DMS79 treated with DMSO at 0.1 percent for 48 hours (cell line): ENCODE measurements at regions not wholly inside any gene's neighbourhood (a gene's known extent, or its start where the extent isn't known, plus 50 kb on each side); places are given as distances from the start of the nearest gene placed in this dataset.

Source experiments
- DNase-seq: peaks from one replicate; lab custom pipeline; 2025; lab: John Stamatoyannopoulos, UW

DNA sequence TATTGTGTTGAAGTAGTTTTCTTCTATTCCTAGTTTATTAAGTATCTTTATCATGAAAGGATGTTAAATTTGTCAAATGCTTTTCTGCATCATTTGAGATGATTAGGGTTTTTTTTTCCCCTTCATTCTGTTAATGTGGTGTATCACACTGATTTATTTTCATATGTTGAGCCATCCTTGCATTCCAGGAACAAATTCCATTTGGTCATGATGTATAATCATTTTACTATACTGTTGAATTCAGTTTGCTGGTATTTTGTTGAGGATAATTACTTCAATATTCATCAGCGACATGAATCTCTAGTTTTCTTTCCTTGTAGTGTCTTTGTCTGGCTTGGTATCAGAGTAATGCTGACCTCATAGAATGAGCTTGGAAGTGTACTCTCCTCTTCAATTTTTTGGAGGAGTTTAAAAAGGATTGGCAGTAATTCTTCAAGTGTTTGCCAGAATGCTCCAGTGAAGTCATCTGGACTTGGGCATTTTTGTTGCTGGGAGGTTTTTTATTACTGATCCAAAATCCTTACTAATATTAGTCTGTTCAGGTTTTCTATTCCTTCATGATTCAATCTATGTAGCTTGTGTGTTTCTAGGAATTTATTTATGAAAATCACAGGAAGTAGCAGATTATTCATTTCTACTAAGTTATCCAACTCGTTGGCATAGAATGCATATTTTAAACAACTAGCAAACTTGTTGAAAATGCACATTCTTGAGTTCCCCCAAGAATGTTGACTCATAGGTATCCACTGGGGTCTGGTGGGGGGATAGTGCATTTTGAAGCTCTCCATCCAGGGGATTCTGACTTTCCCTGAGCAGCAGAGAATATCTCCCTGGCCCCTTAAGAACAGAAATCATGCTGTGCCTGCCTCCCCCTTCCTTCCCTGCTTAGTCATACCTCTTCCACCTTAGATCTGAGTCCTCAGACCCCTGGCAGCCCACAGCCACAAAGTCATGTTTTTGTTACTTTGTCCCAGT is 187.1 kb downstream of the BMP7 start:
- DNase-seq, result no peak

DNA sequence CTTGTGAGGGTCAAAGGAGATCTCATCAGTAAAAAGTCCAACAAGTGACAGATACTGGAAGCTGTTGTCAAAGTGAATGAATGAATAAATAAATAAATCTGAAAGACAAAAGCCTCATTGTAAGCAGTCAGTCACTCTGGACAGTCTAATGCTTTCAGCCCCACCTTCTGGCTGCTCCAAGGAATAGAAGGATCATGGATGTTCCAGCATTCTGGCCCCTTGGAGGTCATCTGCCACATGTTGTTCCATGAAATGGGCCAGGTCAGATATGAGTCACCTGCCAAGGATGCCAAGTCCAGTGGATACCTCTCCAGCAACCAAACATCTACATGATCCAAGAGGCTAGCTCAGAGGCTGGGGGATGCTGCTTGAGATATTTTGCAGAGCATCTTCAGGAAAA is 185.6 kb downstream of the BMP7 start:
- no peak for DNase-seq

DNA sequence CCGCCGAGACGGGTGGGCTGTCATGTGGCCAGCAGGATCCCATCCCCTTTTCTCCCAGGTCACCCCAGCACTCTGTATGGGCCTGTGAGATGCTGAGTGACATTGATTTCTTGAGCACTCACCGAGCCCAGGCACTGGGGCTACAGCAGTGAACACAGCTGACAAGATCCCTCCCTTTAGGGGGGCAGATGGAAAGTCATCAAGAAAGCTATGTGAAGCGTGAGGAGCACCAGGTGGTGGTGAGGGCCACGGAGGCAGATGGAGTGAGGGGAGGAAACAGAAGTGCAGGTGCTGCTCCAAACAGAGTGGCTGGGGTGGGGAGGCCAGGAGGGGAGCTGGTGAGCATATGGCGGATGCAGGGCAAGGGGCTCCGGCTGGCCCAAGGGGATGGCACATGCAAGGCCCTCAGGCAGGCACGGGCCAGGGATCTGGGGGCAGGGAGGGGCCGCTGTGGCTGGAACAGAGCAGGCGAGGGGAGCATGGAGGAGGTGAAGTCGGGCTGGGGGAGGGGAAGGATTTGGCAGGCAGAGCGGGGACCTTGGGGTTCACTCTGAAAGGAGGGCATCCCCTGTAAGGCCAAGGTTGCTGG is 184.0 kb downstream of the BMP7 start:
- no peak for DNase-seq

DNA sequence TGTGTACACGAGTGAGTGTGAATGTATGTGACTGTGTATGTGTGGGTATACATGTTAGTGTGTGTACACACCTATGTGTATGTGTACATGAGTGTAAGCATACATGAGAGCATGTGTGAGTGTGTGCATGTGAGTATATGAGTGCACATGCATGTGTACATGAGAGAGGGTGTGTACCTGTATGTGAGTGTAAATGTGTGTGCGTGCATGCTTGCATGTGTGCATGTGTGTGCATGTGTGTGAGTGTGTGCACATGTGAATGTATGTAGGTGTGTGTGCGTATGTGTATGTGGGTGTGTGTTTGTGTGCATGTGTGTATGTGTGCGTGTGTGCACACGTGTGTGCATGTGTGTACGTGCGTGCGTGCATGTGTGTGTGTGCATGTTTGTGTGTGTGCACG is 183.4 kb downstream of the BMP7 start:
- no peak for DNase-seq

DNA sequence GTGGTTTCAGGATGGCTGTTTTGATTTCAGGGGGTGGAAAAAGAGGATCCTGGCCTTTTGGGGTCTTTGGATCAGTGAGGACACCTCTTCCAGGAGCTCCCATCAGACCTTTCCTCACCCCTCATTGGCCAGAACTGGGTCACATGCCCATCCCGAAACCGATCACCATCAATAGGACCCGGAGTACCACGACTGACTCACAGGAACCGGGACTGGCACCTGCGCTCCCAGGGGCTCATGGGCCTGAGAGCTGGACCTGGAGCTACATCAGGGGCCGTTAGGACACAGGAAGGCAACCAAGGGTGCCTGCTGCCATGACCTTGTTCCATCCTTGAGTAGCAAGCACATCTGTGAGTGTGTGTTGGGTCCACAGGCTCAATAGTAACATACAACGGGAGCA is 180.4 kb downstream of the BMP7 start:
- no peak for DNase-seq

DNA sequence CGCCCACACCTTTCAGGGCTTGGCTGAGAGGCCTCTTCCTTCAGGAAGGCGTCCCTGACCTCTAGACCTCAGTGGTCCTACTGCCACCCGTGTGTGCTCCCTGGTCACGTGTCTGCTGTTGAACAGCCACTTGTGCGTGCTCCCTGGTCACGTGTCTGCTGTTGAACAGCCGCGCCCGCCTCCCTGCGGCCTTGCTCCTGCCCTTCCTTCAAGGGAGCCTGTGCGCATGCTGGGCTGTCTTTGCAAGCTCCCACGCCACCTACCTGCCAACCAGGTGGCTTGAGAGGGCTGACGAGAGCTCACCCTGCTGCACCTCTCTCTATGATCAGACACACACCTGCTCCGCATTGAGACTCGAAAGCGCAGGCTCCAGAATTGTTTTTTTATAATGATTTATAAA is 179.3 kb downstream of the BMP7 start:
- peak; percentile 51 for DNase-seq

DNA sequence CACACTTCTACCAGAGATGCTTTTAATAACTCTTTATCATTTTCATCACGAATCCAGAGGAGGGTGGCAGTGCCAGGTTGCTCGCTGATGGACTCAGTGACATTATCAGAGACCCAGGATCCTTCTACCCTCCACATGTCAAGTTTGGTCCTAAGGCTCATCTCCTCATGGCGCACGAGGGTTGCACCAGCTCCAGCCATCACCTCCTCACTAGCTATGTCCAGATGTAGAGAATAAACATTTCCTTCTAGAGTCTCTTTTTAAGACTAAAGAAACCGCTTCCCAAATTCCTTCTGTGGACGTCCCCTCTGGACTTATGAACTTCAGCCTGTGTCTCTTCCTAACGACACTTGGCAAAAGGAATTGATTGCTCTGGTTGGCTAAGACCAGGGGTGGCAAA is 178.7 kb downstream of the BMP7 start:
- DNase-seq, result no peak

DNA sequence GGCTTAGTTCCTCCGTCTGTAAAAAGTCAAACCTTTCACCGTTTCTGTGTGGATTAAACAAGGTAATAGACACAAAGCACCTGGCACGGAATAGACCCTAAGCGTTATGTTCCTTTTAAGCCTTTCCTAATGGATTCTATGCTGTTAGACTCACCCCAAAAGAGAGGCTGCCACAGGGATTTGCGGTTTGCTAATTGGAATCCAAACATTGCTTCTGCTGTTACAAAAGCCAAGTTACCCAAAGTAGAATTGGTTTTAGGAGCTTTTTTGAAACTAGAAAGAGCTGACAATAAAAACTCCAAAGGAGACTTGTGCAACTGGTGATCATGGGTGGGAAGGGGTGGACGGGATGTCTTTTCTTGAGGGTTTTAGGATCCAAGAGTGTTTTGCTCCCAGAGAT is 178.0 kb downstream of the BMP7 start:
- no peak for DNase-seq

DNA sequence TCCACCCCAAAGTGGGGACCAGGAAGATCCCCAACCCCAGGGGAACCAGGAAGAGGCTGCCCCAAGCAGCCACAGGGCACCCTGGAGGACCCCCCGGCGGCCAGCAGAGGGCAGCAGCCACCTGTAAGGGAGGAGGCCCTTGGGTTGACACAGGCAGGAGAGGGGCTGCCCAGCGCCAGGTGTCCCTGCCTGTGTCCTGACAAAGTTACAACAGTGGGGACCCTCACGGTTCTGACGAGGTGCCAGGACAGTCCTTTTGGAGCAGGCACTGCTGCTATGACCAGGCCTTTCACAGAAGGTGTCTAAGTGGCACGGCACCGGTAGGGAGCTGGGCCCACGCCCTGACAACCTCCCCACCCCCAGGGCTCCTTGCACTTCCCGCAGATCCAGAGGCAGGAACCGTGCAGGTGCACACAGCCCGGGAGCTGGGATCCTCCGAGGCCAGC is 176.7 kb downstream of the BMP7 start:
- peak; percentile 37 for DNase-seq

DNA sequence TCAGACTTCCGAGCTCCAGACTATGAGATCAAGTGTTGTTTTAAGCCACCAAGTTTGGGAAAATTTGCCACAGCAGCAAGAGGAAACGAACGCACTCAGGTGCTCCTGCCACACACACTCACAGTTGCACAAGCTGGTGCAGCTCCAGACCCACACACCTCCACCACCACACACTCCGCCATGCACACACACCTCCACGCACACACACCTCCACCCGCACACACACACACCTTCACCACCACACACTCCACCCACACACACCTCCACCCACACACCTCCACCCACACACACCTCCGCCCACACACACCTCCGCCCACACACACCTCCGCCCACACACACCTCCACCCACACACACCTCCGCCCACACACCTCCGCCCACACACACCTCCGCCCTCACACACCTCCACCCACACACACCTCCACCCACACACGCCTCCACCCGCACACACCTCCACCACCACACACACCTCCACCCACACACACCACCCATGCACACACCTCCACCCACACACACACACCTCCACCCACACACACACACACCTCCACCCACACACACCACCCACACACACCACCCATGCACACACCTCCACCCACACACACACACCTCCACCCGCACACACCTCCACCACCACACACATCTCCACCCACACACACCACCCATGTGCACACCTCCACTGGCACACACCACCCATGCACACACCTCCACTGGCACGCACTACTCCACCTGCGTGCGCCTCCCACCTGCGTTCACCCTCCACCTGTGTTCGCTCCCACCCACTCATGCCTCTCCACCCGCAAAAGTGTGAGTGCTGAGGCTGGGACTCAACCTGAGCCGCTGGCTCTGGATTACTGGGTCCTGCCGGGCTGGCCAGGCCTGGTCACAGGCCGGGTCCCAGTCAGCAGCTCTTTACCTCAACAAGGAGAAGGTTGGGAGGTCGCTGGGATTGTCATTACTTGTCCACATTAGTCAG is 175.6 kb downstream of the BMP7 start:
- no peak for DNase-seq

DNA sequence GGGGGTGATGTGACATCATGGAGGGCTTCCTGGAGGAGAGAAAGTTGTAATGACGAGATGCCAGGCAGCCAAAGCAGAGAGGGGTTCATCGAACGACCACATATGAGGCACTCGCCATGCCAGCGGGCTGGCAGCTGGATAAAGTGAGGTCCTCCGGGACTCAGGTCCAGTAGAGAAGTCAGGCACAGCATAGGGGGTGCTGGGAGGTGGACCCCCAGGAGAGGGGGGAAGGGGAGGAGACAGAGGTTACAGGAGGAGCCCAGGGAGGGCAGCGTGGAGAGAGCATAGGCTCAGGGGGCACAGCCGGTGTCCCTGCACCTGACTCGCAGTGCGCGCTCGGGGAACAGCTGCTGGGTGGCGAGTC is 174.7 kb downstream of the BMP7 start:
- DNase-seq, result no peak

DNA sequence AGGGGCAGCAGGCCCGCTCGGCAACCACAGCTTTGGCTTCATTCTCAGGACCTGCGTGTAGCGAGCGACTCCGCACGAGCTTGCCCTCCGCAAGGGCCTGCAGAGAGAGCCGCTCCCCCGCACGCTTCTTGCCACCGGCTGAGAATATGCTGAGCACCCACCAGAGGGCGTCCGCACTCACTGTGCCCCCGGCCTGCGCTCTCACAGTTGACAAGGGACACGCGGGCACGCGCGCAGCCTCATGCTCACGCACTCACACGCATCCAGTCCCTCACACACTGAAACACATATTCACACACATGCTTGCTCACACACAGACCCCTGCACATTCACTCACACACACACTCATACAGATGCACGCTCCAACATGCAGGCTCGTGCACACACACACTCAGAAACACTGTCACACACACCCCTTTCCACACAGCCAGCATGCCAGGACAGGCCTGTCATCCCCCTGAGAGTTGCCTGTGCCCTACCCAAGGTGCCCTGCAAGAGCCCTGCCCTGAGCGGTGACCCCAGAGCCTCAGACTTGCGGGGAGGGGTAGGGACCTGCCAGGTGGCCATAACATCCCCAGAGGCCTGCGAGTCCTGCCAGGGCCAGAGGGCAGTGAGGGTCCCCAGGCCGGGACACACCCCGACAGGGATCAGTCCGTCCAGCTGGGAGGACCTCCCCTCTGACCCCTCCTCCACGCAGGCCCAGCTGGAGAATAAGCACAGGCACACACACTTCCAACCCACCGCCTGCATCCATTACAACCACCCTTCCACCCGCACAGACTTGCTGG is 174.1 kb downstream of the BMP7 start:
- peak; percentile 57 for DNase-seq

DNA sequence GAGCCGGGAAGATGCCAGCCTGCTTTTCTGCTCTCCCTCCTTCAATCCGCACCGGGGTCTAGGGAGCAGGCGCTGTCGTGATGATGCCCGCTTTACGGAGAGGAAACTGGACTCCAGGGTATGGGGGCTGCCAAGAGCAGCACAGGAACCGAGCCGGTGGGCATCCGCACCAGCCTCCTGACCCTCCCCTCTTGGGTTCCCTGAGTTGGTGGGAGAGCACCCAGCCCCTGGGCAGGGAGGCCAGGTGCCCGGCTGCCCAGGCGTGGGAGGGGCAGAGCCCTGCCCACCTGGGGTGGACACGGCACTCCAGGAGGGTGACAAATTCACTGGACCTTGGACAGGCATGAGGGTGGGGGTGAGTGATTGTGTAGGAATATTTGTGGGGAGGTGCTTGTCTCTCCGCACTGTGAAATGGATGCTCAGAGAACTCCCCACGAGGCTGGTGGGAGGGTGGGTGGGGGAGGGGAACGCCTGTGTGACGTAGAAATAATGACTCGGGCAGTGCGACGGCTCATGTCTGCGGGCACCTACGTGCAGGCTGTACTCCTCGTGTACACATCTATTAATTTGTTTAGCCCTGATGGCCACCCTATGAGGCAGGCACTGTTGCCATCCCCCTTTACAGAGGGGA is 173.4 kb downstream of the BMP7 start:
- DNase-seq, result no peak

DNA sequence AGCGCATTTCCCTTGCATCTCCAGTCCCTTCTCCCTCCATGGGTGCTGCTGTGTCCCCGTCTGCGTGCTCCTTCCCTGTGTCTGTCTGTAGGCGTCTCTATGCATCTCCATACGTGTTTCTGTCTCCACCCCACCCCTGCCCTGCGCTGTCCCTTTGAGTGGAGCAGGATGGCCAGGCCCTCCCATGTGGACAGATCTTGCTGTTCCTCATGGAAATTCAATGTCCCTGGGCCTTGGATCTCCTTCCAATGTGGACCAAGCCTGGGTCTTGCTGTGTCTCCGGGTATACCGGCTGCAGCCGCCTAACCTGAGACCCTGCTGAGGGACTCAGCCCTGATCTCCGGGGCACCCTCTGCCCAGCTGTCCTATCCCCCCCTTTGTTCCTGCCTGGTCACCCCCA is 172.7 kb downstream of the BMP7 start:
- no peak for DNase-seq

DNA sequence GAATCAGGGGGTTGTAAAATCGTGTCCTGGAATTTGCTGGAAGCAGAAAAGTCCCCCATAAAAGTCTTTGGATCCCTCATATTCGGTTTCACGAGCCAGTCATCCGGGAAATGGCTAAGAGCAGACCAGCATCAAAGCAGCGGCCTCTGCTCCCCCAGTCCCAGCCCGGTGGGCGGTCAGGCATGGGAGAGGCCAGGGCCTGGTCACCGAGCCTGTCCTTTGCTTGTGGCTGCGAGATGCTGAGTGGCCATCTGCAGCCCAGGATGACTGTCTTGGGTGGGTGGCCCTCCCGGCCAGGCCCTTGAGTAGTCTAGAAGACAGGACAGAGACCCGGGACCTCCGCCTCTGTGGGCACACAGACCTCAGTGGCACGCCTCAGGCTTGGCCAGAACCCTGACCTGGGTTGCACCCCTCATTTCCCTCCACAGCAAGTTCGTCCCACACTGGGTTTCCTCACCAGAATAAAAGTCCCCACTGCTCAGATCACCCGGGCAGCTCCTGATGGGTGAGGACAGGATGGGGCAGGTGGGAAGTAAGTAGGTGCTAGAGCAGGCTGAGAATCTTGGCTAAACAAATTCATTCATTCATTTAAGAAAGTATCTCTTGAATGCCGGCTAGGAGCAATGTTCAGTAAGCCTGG is 172.1 kb downstream of the BMP7 start:
- DNase-seq, result no peak

DNA sequence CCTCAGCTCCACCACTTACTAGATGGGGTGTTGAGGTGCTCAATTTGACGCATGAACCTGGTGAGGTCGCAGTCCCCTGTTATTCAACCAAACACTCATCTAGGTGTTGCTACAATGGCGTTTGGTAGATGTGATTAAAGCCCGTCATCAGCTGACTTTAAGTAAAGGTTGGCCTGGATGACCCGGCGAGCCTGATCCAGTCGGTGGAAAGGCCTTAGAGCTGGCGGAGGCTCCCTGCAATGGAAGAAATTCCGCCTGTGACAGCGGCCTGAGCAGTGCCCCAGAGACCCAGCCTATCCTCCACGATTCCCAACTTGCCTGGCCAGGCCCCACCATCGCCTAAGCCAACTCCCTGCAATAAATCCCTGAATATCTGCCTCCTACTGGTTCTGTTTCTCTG is 171.4 kb downstream of the BMP7 start:
- no peak for DNase-seq

DNA sequence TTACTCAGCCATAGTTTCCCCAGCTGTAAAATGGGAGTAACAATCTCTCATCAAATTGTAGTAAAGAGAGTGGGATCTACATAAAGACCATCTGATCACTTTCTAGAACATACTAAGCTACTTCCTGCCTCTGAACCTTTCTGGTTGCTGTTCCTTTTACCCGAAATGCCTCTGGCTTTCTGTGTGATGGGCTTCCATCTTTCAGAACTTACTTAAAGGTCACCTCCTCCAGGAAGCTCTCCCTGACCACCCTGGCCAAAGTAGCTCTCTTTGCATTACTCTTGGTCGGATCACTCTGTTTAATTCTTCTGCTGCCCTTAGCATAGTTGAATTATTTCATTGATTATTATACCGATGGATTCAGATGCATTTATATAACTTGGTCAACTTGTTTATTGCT is 171.0 kb downstream of the BMP7 start:
- DNase-seq, result no peak

DNA sequence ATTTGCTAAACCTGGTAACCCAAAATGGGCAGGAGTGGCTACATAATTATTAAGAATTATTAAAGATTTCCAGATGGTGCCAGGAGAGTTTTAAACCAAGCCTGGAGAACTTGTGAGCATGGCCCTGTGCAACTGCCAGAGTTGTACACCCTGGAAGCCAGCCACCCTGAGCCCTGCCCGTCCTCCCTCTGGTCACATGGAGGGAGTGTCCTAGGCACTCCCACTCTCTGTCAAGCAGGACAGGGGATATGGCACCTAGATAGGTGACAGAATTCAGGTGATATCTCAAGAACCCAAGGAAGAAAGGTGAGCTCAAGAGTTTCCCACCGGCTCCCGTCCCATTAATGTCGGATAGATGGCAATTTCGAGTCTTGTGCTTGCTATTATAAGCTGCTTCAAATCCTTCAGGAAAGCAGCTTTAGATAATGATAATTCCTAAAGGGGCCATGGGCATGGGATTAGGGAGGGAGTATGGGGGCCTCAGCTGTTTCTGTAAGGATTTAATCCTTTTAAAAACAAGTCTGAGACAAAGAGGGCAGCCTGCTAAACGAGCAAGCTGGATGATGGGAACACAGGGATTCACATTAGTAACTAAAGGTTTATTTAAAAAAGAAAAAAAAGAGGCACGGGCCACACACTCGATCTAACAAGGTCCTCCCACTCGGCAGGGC is 169.1 kb downstream of the BMP7 start:
- no peak for DNase-seq

DNA sequence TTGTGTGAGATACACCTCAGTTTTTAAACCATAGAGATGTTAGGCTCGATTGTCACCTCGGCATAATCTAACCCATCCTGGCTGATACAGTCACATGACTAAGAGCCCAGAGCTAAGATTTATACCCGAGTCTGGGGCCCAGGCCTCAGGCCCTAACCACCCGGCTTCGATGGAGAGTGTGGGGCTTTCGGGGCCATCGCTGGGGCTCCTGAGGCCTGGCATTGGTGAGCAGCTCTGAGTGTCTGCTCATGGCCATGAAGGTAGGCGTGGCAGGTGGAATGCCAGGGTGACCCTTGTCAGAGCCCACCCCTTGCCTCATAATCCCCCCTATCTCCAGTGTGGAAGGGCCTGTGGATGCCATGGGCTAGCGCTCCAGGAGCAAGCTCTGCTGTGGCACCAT is 164.3 kb downstream of the BMP7 start:
- DNase-seq, result no peak

DNA sequence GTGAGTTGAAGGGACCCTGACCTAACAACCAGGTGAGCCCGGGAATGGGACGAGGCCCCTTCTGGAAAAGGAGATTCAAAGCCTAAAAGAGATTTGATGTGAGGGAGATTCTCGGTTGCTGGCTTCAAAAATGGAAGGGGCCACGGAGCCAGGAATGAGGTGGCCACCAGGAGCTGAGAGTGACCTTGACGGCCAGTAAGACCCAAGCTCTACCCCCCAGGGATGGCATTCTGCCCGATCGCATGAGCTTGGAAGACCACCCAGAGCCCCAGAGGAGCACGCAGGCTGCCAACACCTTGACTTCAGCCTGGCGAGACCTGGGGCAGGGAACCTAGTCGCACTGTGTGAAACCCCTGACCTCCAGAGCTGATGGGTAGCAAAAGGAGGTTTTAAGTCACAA is 163.9 kb downstream of the BMP7 start:
- DNase-seq, result no peak
